Astrocyte (in vitro differentiated cells and primary cell): ENCODE measurements at regions not wholly inside any gene's neighbourhood (a gene's known extent, or its start where the extent isn't known, plus 50 kb on each side); places are given as distances from the start of the nearest gene placed in this dataset.

Source experiments
- DNase-seq: peaks from one replicate; pipeline ENCODE4 v3.0.0-alpha.2; 2010; ENCODE audit warnings: low read depth
- FAIRE-seq: peaks from 2 replicates; lab custom pipeline; 2011; peaks lifted over from hg19 to GRCh38; lab: Jason Lieb, UNC
- H2AFZ ChIP-seq: 2 replicates; pipeline ENCODE4 v1.6.0; 2012; ENCODE audit warnings: low read depth, low read length, inconsistent platforms
- H3K27ac ChIP-seq: 2 replicates; pipeline ENCODE4 v1.5.1; 2011; ENCODE audit warnings: low read depth, low read length, inconsistent platforms
- H3K27me3 ChIP-seq: 2 replicates; pipeline ENCODE4 v1.6.0; 2011; ENCODE audit warnings: low read length, inconsistent platforms; ENCODE audit not compliant: insufficient read depth
- H3K36me3 ChIP-seq: 2 replicates; pipeline ENCODE4 v1.5.1; 2011; ENCODE audit warnings: low read length, inconsistent platforms; ENCODE audit not compliant: insufficient read depth
- H3K4me1 ChIP-seq: 2 replicates; pipeline ENCODE4 v1.5.1; 2011; ENCODE audit warnings: low read length, inconsistent platforms; ENCODE audit not compliant: insufficient read depth
- H3K4me2 ChIP-seq: 2 replicates; pipeline ENCODE4 v1.6.0; 2012; ENCODE audit warnings: low read length, inconsistent platforms
- H3K4me3 ChIP-seq: 2 replicates; pipeline ENCODE4 v1.5.1; 2011; ENCODE audit warnings: low read depth, mild to moderate bottlenecking, low read length, inconsistent platforms; ENCODE audit not compliant: insufficient read depth
- H3K79me2 ChIP-seq: 2 replicates; pipeline ENCODE4 v1.6.0; 2012; ENCODE audit warnings: mild to moderate bottlenecking, low read length, inconsistent platforms; ENCODE audit not compliant: insufficient read depth
- H3K9ac ChIP-seq: 2 replicates; pipeline ENCODE4 v1.6.0; 2012; ENCODE audit warnings: mild to moderate bottlenecking, low read length, inconsistent platforms
- H3K9me3 ChIP-seq: 2 replicates; pipeline ENCODE4 v1.5.1; 2012; ENCODE audit warnings: low read depth, mild to moderate bottlenecking, low read length, inconsistent platforms; ENCODE audit not compliant: insufficient read depth
- H4K20me1 ChIP-seq: 2 replicates; pipeline ENCODE4 v1.6.0; 2012; ENCODE audit warnings: low read length, inconsistent platforms; ENCODE audit not compliant: insufficient read depth
- H3K27ac Mint-ChIP-seq: one replicate; pipeline ENCODE4 v1.8.0; 2021; ENCODE audit warnings: mild to moderate bottlenecking, mixed read lengths; ENCODE audit not compliant: unreplicated experiment
- H3K27me3 Mint-ChIP-seq: one replicate; pipeline ENCODE4 v1.8.0; 2021; ENCODE audit warnings: low read depth, mixed read lengths; ENCODE audit not compliant: unreplicated experiment
- H3K36me3 Mint-ChIP-seq: one replicate; pipeline ENCODE4 v1.8.0; 2021; ENCODE audit warnings: low read depth, mixed read lengths; ENCODE audit not compliant: unreplicated experiment
- H3K4me1 Mint-ChIP-seq: one replicate; pipeline ENCODE4 v1.8.0; 2021; ENCODE audit warnings: low read depth, mixed read lengths; ENCODE audit not compliant: unreplicated experiment
- H3K4me3 Mint-ChIP-seq: one replicate; pipeline ENCODE4 v1.8.0; 2021; ENCODE audit warnings: mild to moderate bottlenecking, moderate library complexity, mixed read lengths; ENCODE audit not compliant: unreplicated experiment
- H3K9me3 Mint-ChIP-seq: one replicate; pipeline ENCODE4 v1.8.0; 2021; ENCODE audit warnings: mild to moderate bottlenecking, mixed read lengths; ENCODE audit not compliant: unreplicated experiment
- CTCF ChIP-seq: IDR thresholded peaks from 2 replicates; pipeline ENCODE4 v1.5.1; 2011; ENCODE audit warnings: low read depth, mild to moderate bottlenecking, inconsistent platforms, low read length, moderate library complexity; ENCODE audit not compliant: insufficient read depth
- EZH2 ChIP-seq: IDR thresholded peaks from 2 replicates; pipeline ENCODE4 v1.6.1; 2012; ENCODE audit warnings: mild to moderate bottlenecking, low read length, inconsistent platforms; ENCODE audit not compliant: insufficient read depth

- no peaks in the 10 kb centered on the region for H3K9me3 ChIP-seq
- no peaks in the 10 kb centered on the region for H3K79me2 ChIP-seq
- no peak overlapping the region for H3K9ac ChIP-seq
- Mint-ChIP-seq H3K9me3 (no peaks in the 10 kb centered on the region), H3K27ac (no peak overlapping the region), H3K36me3 (no peaks in the 10 kb centered on the region), H3K27me3 (peaks cover 6% of the 10 kb centered on the region), H3K4me1 (peaks cover 37% of the 10 kb centered on the region), H3K4me3 (no peak overlapping the region)
- TF ChIP-seq CTCF (no peak), EZH2 (no peak)
- H3K4me2 ChIP-seq = no peak overlapping the region
- H4K20me1 ChIP-seq = no peaks in the 10 kb centered on the region
- no peak overlapping the region for H3K4me3 ChIP-seq
- FAIRE-seq (no peak), DNase-seq (no peak)
- no peak overlapping the region for H2AFZ ChIP-seq
- H3K4me1 ChIP-seq = peaks cover 5% of the 10 kb centered on the region
- no peaks in the 10 kb centered on the region for H3K27me3 ChIP-seq
- H3K27ac ChIP-seq = no peak overlapping the region
- H3K36me3 ChIP-seq = no peaks in the 10 kb centered on the region
Measured at GRCh38 chr18:24982831-24983230, 369.1 kb downstream of the ZNF521 start.

GRCh38 chr18:24983566-24984139 lies 368.3 kb downstream of the ZNF521 start:
- H3K4me3 Mint-ChIP-seq = no peak overlapping the region
- no peaks in the 10 kb centered on the region for H3K36me3 ChIP-seq
- H3K4me3 ChIP-seq = no peak overlapping the region
- no peak for FAIRE-seq
- no peaks in the 10 kb centered on the region for H4K20me1 ChIP-seq
- DNase-seq = no peak
- H3K4me1 Mint-ChIP-seq = peaks cover 42% of the 10 kb centered on the region
- H3K4me2 ChIP-seq = no peak overlapping the region
- no peaks in the 10 kb centered on the region for H3K9me3 ChIP-seq
- H3K79me2 ChIP-seq = no peaks in the 10 kb centered on the region
- H3K27ac Mint-ChIP-seq = no peak overlapping the region
- H3K27me3 ChIP-seq = no peaks in the 10 kb centered on the region
- no peaks in the 10 kb centered on the region for H3K36me3 Mint-ChIP-seq
- peaks cover 5% of the 10 kb centered on the region for H3K4me1 ChIP-seq
- no peaks in the 10 kb centered on the region for H3K9me3 Mint-ChIP-seq
- H2AFZ ChIP-seq = no peak overlapping the region
- H3K27me3 Mint-ChIP-seq = peaks cover 6% of the 10 kb centered on the region
- TF ChIP-seq EZH2 = no peak
- TF ChIP-seq CTCF = no peak
- no peak overlapping the region for H3K27ac ChIP-seq
- H3K9ac ChIP-seq = no peak overlapping the region

DNA sequence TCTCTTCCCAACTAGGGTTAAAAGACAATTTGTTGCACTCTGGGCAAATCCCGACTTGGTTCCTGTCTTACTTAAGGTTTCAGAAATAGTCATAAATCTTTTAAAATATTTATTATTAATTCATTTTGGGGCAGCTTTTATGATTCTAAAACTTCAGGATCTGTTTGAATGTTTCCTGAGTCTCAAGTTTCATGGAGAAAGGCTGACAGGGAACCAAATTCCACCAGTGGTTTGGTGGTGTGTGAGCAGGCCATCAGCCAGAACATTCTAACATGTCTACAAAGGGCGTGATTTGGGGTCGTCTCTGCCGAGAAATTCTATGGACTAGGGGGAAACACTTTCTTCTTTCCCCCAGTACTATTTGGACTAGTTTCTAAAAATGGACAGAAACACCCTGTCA lies 366.4 kb downstream of the ZNF521 start:
- Mint-ChIP-seq H3K36me3 (no peaks in the 10 kb centered on the region), H3K4me1 (peaks cover 42% of the 10 kb centered on the region)

More for the DNA sequence above, 366.4 kb downstream of the ZNF521 start:
- DNase-seq (no peak), FAIRE-seq (no peak)
- Histone ChIP-seq H4K20me1 (no peaks in the 10 kb centered on the region), H3K4me2 (no peak overlapping the region), H2AFZ (no peak overlapping the region), H3K36me3 (no peaks in the 10 kb centered on the region), H3K27ac (no peak overlapping the region), H3K9ac (no peak overlapping the region), H3K4me3 (no peak overlapping the region), H3K4me1 (peaks cover 5% of the 10 kb centered on the region), H3K79me2 (no peaks in the 10 kb centered on the region), H3K9me3 (no peaks in the 10 kb centered on the region), H3K27me3 (no peaks in the 10 kb centered on the region)
- Mint-ChIP-seq H3K4me3 (no peak overlapping the region), H3K27me3 (no peaks in the 10 kb centered on the region), H3K27ac (no peak overlapping the region), H3K9me3 (no peaks in the 10 kb centered on the region)
- TF ChIP-seq EZH2 = no peak
- no peak for TF ChIP-seq CTCF
